Muscle layer of colon (tissue), 2 donors: ENCODE measurements at regions not wholly inside any gene's neighbourhood (a gene's known extent, or its start where the extent isn't known, plus 50 kb on each side); places are given as distances from the start of the nearest gene placed in this dataset.

Source experiments
- H3K27ac ChIP-seq: one replicate; pipeline ENCODE4 v1.7.0; 2013; ENCODE audit warnings: low read depth, mild to moderate bottlenecking, low read length, moderate library complexity
- H3K27me3 ChIP-seq, 2 donors: one replicate each; pipeline ENCODE4 v1.7.0; 2013; ENCODE audit warnings: low read length in 2 of 2, mild to moderate bottlenecking in 2 of 2; ENCODE audit not compliant: insufficient read depth in 2 of 2, control insufficient read depth in 1 of 2
- H3K36me3 ChIP-seq: one replicate; pipeline ENCODE4 v1.7.0; 2013; ENCODE audit warnings: mild to moderate bottlenecking, low read length; ENCODE audit not compliant: insufficient read depth
- H3K4me1 ChIP-seq: one replicate; pipeline ENCODE4 v1.7.0; 2013; ENCODE audit warnings: mild to moderate bottlenecking, low read length; ENCODE audit not compliant: insufficient read depth
- H3K4me3 ChIP-seq, 2 donors: one replicate each; pipeline ENCODE4 v1.7.0; 2013; ENCODE audit warnings: low read length in 2 of 2, low read depth in 1 of 2, mild to moderate bottlenecking in 1 of 2, moderate library complexity in 1 of 2
- H3K9ac ChIP-seq: one replicate; pipeline ENCODE4 v1.7.0; 2013; ENCODE audit warnings: low read length
- H3K9me3 ChIP-seq: one replicate; pipeline ENCODE4 v1.7.0; 2013; ENCODE audit warnings: mild to moderate bottlenecking, low read length
- donor health status: abdominal sarcoma.
- donor health status: Adenocarcinoma of cecum.

- no peaks in the 10 kb centered on the region for H3K27me3 ChIP-seq
- H3K36me3 ChIP-seq, result no peaks in the 10 kb centered on the region
- H3K27ac ChIP-seq, result no peak overlapping the region
- no peaks in the 10 kb centered on the region for H3K9me3 ChIP-seq
- no peak overlapping the region for H3K4me3 ChIP-seq
- H3K9ac ChIP-seq, result no peak overlapping the region
- no peaks in the 10 kb centered on the region for H3K4me1 ChIP-seq
These were observed 79.1 kb upstream of the CYP1B1 start for GRCh38 chr2:38155015-38155414.

- Histone ChIP-seq H3K4me3 (no peak overlapping the region), H3K27me3 (no peaks in the 10 kb centered on the region), H3K9me3 (no peaks in the 10 kb centered on the region), H3K36me3 (no peaks in the 10 kb centered on the region), H3K4me1 (no peaks in the 10 kb centered on the region), H3K9ac (no peak overlapping the region), H3K27ac (no peak overlapping the region)
These were observed 78.4 kb upstream of the CYP1B1 start for GRCh38 chr2:38154395-38154794.

- Histone ChIP-seq H3K9ac (no peak overlapping the region), H3K27ac (no peak overlapping the region), H3K4me3 (no peak overlapping the region), H3K36me3 (no peaks in the 10 kb centered on the region), H3K4me1 (no peaks in the 10 kb centered on the region), H3K27me3 (no peaks in the 10 kb centered on the region), H3K9me3 (no peaks in the 10 kb centered on the region)
These were observed 77.7 kb upstream of the CYP1B1 start for GRCh38 chr2:38153476-38154135.

- H3K4me1 ChIP-seq, result no peaks in the 10 kb centered on the region
- no peaks in the 10 kb centered on the region for H3K9me3 ChIP-seq
- H3K27ac ChIP-seq, result no peak overlapping the region
These were observed 77.0 kb upstream of the CYP1B1 start for GRCh38 chr2:38152913-38153312.

GRCh38 chr2:38152035-38152434 is 76.1 kb upstream of the CYP1B1 start:
- H3K9me3 ChIP-seq, result no peaks in the 10 kb centered on the region
- no peak overlapping the region for H3K9ac ChIP-seq
- H3K36me3 ChIP-seq, result no peaks in the 10 kb centered on the region
- no peak overlapping the region for H3K4me3 ChIP-seq
- no peaks in the 10 kb centered on the region for H3K27me3 ChIP-seq
- no peak overlapping the region for H3K27ac ChIP-seq
- H3K4me1 ChIP-seq, result peaks cover 6% of the 10 kb centered on the region

More at GRCh38 chr2:38152913-38153312, 77.0 kb upstream of the CYP1B1 start:
- no peaks in the 10 kb centered on the region for H3K36me3 ChIP-seq
- no peaks in the 10 kb centered on the region for H3K27me3 ChIP-seq
- H3K4me3 ChIP-seq, result no peak overlapping the region
- no peak overlapping the region for H3K9ac ChIP-seq

GRCh38 chr2:38149531-38149930 is 73.6 kb upstream of the CYP1B1 start:
- no peak overlapping the region for H3K4me3 ChIP-seq
- no peaks in the 10 kb centered on the region for H3K9me3 ChIP-seq
- H3K27ac ChIP-seq, result no peak overlapping the region
- H3K9ac ChIP-seq, result no peak overlapping the region
- peaks cover 12% of the 10 kb centered on the region for H3K4me1 ChIP-seq
- no peaks in the 10 kb centered on the region for H3K36me3 ChIP-seq
- H3K27me3 ChIP-seq, result no peaks in the 10 kb centered on the region

- peaks cover 12% of the 10 kb centered on the region for H3K4me1 ChIP-seq
- no peaks in the 10 kb centered on the region for H3K27me3 ChIP-seq
- H3K4me3 ChIP-seq, result no peak overlapping the region
- H3K9me3 ChIP-seq, result no peaks in the 10 kb centered on the region
- no peak overlapping the region for H3K9ac ChIP-seq
- no peak overlapping the region for H3K27ac ChIP-seq
- no peaks in the 10 kb centered on the region for H3K36me3 ChIP-seq
These were observed 72.5 kb upstream of the CYP1B1 start for GRCh38 chr2:38148501-38148900.

GRCh38 chr2:38147333-38148121 is 71.6 kb upstream of the CYP1B1 start:
- Histone ChIP-seq H3K4me1 (peaks cover 12% of the 10 kb centered on the region), H3K9me3 (no peaks in the 10 kb centered on the region), H3K36me3 (no peaks in the 10 kb centered on the region), H3K27ac (no peak overlapping the region), H3K4me3 (no peak overlapping the region), H3K9ac (no peak overlapping the region), H3K27me3 (no peaks in the 10 kb centered on the region)

GRCh38 chr2:38146907-38147307 is 71.0 kb upstream of the CYP1B1 start:
- no peak overlapping the region for H3K9ac ChIP-seq

GRCh38 chr2:38146275-38146906 is 70.4 kb upstream of the CYP1B1 start:
- no peaks in the 10 kb centered on the region for H3K27me3 ChIP-seq
- no peak overlapping the region for H3K4me3 ChIP-seq
- H3K27ac ChIP-seq, result no peak overlapping the region
- H3K4me1 ChIP-seq, result peaks cover 12% of the 10 kb centered on the region
- H3K9ac ChIP-seq, result no peak overlapping the region
- H3K9me3 ChIP-seq, result no peaks in the 10 kb centered on the region
- H3K36me3 ChIP-seq, result no peaks in the 10 kb centered on the region

More at GRCh38 chr2:38146907-38147307, 71.0 kb upstream of the CYP1B1 start:
- Histone ChIP-seq H3K27ac (no peak overlapping the region), H3K27me3 (no peaks in the 10 kb centered on the region), H3K36me3 (no peaks in the 10 kb centered on the region), H3K9me3 (no peaks in the 10 kb centered on the region), H3K4me1 (peaks cover 12% of the 10 kb centered on the region), H3K4me3 (no peak overlapping the region)

- H3K36me3 ChIP-seq, result no peaks in the 10 kb centered on the region
- no peaks in the 10 kb centered on the region for H3K27me3 ChIP-seq
- peaks cover 12% of the 10 kb centered on the region for H3K4me1 ChIP-seq
- H3K27ac ChIP-seq, result no peak overlapping the region
- no peaks in the 10 kb centered on the region for H3K9me3 ChIP-seq
- H3K9ac ChIP-seq, result no peak overlapping the region
- no peak overlapping the region for H3K4me3 ChIP-seq
These were observed 69.3 kb upstream of the CYP1B1 start for GRCh38 chr2:38145236-38145635.
